ENCODE measurements at regions not wholly inside any gene's neighbourhood (a gene's known extent, or its start where the extent isn't known, plus 50 kb on each side); places are given as distances from the start of the nearest gene placed in this dataset.

DNA sequence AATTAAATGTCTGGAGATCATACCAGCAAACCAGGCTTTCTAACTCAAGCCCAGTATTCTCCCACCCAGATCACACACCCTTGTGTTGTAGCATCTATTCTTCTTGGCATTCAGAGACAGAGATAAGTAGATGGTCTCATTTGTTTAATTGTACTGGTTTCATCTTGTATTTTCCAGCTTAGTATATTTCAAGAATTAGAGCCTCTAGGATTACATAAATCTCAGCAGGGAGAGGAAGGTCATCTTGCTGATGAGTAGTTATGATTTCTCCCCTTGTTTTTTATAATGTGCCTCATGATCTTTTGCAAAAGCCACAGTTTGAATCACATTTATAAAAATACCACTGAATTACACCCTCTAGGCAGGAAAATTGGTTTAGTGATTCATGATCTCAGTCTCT is 106.6 kb upstream of the NRSN1 start:
- intact Hi-C loops (cut with DNase I; ENCODE audit: low total_unique reads), result no loop called here
- H3K4me3 ChIP-seq (ENCODE audit: low read depth, poor library complexity, severe bottlenecking), result no peak overlapping the region
- no peak for DNase-seq (ENCODE audit: low spot score in 2 of 2)
- TF ChIP-seq POLR2A (IDR thresholded peaks at IDR 0.05), result no peak
- TF ChIP-seq, protein P1, sequence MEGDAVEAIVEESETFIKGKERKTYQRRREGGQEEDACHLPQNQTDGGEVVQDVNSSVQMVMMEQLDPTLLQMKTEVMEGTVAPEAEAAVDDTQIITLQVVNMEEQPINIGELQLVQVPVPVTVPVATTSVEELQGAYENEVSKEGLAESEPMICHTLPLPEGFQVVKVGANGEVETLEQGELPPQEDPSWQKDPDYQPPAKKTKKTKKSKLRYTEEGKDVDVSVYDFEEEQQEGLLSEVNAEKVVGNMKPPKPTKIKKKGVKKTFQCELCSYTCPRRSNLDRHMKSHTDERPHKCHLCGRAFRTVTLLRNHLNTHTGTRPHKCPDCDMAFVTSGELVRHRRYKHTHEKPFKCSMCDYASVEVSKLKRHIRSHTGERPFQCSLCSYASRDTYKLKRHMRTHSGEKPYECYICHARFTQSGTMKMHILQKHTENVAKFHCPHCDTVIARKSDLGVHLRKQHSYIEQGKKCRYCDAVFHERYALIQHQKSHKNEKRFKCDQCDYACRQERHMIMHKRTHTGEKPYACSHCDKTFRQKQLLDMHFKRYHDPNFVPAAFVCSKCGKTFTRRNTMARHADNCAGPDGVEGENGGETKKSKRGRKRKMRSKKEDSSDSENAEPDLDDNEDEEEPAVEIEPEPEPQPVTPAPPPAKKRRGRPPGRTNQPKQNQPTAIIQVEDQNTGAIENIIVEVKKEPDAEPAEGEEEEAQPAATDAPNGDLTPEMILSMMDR (IDR thresholded peaks at IDR 0.05), result no peak

DNA sequence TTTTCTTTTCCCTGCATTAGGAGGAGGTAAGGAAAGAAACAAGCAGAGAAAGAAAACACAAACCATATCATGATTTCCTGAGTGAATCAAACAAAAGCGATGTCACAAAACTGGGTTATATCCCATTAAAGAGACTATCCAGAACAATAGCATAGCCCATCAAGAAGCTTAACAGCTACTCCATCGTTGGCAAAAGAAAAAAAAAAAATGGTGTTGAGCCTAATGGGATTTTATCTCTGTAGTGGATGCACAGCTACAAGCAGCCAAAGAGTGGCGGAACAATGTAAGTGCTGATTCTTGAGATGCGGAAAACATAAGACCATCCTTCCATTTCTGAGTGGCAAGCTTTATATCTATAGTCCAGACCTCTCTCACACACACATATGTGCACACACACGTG is 106.2 kb upstream of the NRSN1 start:
- TF ChIP-seq POLR2A (IDR thresholded peaks at IDR 0.05), result no peak
- TF ChIP-seq, protein P1 (IDR thresholded peaks at IDR 0.05), result no peak
- DNase-seq (ENCODE audit: low spot score in 2 of 2), result no peak
- WGBS, 2 donors, result 71 to 78% methylated on average over 5 of the region's 5 CpGs
- intact Hi-C loops (cut with DNase I; ENCODE audit: low total_unique reads), result no loop called here
- H3K4me3 ChIP-seq (ENCODE audit: low read depth, poor library complexity, severe bottlenecking), result no peak overlapping the region

- DNase-seq (ENCODE audit: low spot score in 2 of 2), result no peak
- H3K4me3 ChIP-seq (ENCODE audit: low read depth, poor library complexity, severe bottlenecking), result no peak overlapping the region
- WGBS, 2 donors, result 37 to 42% methylated on average over 1 of the region's 1 CpG
- intact Hi-C loops (cut with DNase I; ENCODE audit: low total_unique reads), result no loop called here
- TF ChIP-seq POLR2A (IDR thresholded peaks at IDR 0.05), result no peak
- TF ChIP-seq, protein P1 (IDR thresholded peaks at IDR 0.05), result no peak
Measured at GRCh38 chr6:24026050-24026449, 100.0 kb upstream of the NRSN1 start.

DNA sequence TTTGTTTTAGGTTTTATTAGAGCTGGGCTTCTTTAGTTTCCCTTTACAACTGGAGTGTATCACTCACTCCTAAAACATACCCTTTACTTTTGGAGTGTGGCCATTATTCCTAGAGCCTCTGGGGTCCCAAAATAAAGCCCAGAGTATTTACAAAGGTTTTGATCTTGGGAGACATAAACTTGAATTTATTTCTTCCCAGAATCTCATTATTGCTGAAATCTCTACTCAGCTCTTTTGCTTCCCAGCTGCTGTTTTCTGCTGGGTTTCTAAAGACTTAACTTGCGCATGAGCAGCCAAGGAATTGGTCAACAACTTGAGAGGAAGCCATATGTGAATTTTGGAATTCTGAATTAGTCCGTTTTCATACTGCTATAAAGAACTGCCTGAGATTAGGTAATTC is 94.5 kb upstream of the NRSN1 start:
- WGBS, 2 donors, result 67 to 74% methylated on average over 2 of the region's 2 CpGs

DNA sequence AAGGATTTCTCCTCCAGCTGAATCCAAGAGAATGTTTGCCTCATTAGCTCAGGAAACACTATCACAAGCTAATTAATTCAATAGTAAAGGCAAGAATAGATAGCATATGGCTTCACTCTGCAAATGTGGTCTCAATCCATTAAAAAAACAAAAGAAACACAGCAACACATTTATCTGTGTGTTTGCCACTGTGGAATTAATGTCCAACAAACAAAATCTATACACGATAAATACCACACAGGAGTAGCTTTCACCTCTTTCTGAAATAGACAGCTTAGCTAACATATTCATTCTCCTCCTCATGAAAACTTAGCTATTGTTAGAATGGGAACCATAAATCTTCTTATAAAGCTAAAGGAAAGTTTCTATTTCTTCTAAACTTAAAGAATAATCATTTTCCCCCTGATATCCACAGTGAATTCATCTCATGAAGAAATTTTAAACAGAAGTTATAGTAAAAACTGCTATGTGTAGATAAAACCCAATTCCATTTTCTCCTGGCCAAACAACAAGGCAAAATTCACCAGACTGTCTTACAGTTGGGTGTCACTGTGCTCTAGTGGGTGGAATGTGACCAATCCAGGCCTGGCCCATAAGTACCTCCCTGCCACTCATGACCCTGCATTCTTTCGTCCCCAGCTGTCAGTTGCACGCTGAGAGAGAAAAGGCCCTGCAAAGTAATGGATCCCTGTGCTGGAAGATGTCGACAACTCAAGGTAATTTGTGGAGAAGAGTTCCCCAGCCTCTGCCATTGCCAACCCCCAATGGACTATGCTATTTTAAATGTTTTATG is 92.9 kb upstream of the NRSN1 start:
- no peak overlapping the region for H3K4me3 ChIP-seq (ENCODE audit: low read depth, poor library complexity, severe bottlenecking)
- TF ChIP-seq POLR2A (IDR thresholded peaks at IDR 0.05), result no peak
- TF ChIP-seq, protein P1 (IDR thresholded peaks at IDR 0.05), result no peak
- WGBS, 2 donors, result 67 to 69% methylated on average over 4 of the region's 4 CpGs
- DNase-seq (ENCODE audit: low spot score in 2 of 2), result no peak
- intact Hi-C loops (cut with DNase I; ENCODE audit: low total_unique reads), result no loop called here

More for the DNA sequence above, 94.5 kb upstream of the NRSN1 start:
- H3K4me3 ChIP-seq (ENCODE audit: low read depth, poor library complexity, severe bottlenecking), result no peak overlapping the region
- intact Hi-C loops (cut with DNase I; ENCODE audit: low total_unique reads), result no loop called here
- DNase-seq (ENCODE audit: low spot score in 2 of 2), result no peak
- TF ChIP-seq, protein P1 (IDR thresholded peaks at IDR 0.05), result no peak
- TF ChIP-seq POLR2A (IDR thresholded peaks at IDR 0.05), result no peak

DNA sequence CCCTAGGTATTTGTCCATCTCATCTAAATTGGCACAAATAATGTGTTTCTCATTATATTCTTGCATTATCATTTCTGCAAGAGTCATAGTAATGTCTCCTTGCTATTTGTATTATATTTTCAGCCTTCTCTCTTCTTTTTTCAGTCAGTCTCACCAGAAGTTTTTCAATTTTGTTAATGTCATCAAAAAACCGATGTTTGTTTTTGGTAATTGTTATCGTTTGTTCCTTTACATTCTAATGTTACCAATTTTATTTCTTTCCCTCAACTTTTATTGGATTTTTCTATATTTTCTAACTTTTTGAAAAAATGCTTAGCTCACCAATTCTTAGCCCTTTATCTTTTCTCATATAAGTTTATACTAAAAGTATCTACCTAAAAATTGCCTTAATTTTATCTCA is 82.2 kb upstream of the NRSN1 start:
- no peak overlapping the region for H3K4me3 ChIP-seq (ENCODE audit: low read depth, poor library complexity, severe bottlenecking)
- DNase-seq (ENCODE audit: low spot score in 2 of 2), result no peak
- TF ChIP-seq, protein P1 (IDR thresholded peaks at IDR 0.05), result no peak
- no peak for TF ChIP-seq POLR2A (IDR thresholded peaks at IDR 0.05)
- intact Hi-C loops (cut with DNase I; ENCODE audit: low total_unique reads), result no loop called here
- 89 to 95% methylated on average over 2 of the region's 2 CpGs for WGBS, 2 donors
